HFF-Myc (cell line): ENCODE measurements at regions not wholly inside any gene's neighbourhood (a gene's known extent, or its start where the extent isn't known, plus 50 kb on each side); places are given as distances from the start of the nearest gene placed in this dataset.
A peak's percentile ranks its signal among the peaks of the same experiment; 100 is the strongest.

ENCODE experiments used
- DNase-seq: peaks from one replicate; pipeline ENCODE4 v3.0.0-alpha.2; 2011; ENCODE audit warnings: low read depth; ENCODE audit errors: extremely low read depth
- H3K4me3 ChIP-seq: replicated peaks from 2 replicates; pipeline ENCODE4 v1.5.1; 2011; ENCODE audit warnings: low read depth, mild to moderate bottlenecking, control low read depth, low read length
- CTCF ChIP-seq: IDR thresholded peaks from 2 replicates; pipeline ENCODE4 v1.5.1; 2012; ENCODE audit warnings: mild to moderate bottlenecking, low read depth, low read length, control low read depth; ENCODE audit errors: missing control alignments

GRCh38 chr2:57877811-57878170 is 168.8 kb upstream of the VRK2 start:
- no peak for DNase-seq
- no peak overlapping the region for H3K4me3 ChIP-seq
- TF ChIP-seq CTCF, result no peak

- no peak for DNase-seq
- no peak for TF ChIP-seq CTCF
These were observed 168.3 kb upstream of the VRK2 start for GRCh38 chr2:57878171-57878865.

DNA sequence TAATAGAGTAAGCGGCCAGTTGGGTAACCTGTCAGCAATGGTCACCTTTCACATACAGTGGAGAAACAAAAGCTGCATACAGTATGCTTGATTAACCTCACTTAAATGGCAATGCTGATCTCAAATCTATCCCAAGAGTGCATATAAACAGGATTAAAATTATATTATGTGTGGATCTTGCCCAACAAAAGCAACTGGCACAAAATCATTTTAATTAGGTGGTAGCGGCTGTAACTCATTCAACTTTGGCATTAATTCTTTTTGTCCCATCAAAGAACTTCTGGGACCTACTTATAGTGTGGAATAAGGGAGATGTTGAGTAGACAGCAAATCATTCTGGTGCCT is 167.8 kb upstream of the VRK2 start:
- TF ChIP-seq CTCF, result no peak
- H3K4me3 ChIP-seq, result no peak overlapping the region
- DNase-seq, result no peak

More at GRCh38 chr2:57878171-57878865, 168.3 kb upstream of the VRK2 start:
- no peak overlapping the region for H3K4me3 ChIP-seq

- DNase-seq, result no peak
- no peak overlapping the region for H3K4me3 ChIP-seq
- TF ChIP-seq CTCF, result no peak
These were observed 166.2 kb upstream of the VRK2 start for GRCh38 chr2:57880446-57880845.

- H3K4me3 ChIP-seq, result no peak overlapping the region
- no peak for TF ChIP-seq CTCF
- no peak for DNase-seq
These were observed 165.6 kb upstream of the VRK2 start for GRCh38 chr2:57880967-57881366.

DNA sequence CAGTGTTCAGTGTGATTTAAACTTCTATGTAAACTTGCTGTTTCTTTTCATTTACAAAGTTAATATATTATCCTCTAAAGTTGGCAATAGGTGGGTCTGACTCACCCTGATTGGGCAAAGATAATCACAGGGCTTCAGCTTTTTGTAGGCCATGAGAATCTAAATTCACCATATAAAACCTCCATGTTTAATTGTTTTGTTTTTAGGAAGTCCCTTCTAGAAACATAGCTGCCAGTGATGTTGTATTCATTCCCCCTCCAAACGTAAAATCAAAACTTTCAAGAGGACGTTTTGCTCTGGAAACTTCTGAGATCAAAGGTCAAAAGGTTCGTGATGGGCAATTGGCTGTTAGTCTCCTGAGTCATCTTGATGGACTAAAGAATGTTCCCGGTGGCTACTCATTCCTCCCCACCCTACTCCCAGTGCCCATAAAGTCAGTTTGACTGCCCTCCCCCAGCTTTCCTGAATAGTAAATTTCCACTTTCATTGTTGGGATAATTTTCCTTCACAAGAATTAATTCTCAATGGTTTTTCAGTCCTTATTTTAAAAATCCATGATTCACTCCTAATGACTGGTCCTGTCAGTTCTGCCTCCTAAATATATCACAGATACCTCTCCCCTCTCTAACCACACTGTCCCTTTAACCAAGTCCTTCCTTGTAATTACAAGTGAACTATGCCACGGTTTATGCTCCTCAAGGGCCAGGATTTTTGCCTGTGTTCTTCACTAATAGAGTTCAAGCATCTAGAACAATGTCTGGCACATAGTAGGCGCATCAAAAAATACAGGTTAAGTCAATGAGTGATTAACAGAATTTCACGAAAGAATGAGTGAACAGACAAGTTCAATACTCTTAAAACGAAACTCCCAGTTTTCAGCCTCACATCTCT is 164.4 kb upstream of the VRK2 start:
- peak; percentile 16 for DNase-seq
- no peak overlapping the region for H3K4me3 ChIP-seq
- no peak for TF ChIP-seq CTCF
